ENCODE measurements at regions not wholly inside any gene's neighbourhood (a gene's known extent, or its start where the extent isn't known, plus 50 kb on each side); places are given as distances from the start of the nearest gene placed in this dataset.
"Not testable (repeated sequence)": the region's sequence is repeated elsewhere in the genome, so short reads cannot be mapped to it uniquely, and the experiment has no call there.

GRCh38 chr4:62627671-62628070 lies 1427.5 kb downstream of the ADGRL3 start:
- DNase-seq = no peak

- no peak for DNase-seq
These were observed 1427.0 kb downstream of the ADGRL3 start for GRCh38 chr4:62627141-62627540.

GRCh38 chr4:62622089-62622488 lies 1422.0 kb downstream of the ADGRL3 start:
- DNase-seq = no peak

GRCh38 chr4:62619971-62620370 lies 1419.8 kb downstream of the ADGRL3 start:
- no peak for DNase-seq

- no peak for DNase-seq
These were observed 1417.9 kb downstream of the ADGRL3 start for GRCh38 chr4:62618042-62618441.

- DNase-seq = no peak
These were observed 1401.6 kb downstream of the ADGRL3 start for GRCh38 chr4:62601737-62602136.

GRCh38 chr4:62595265-62595664 lies 1395.1 kb downstream of the ADGRL3 start:
- not testable (repeated sequence) for DNase-seq

- DNase-seq = no peak
These were observed 1391.6 kb downstream of the ADGRL3 start for GRCh38 chr4:62591756-62592155.

GRCh38 chr4:62588671-62589070 lies 1388.5 kb downstream of the ADGRL3 start:
- no peak for DNase-seq

- no peak for DNase-seq
These were observed 1371.4 kb downstream of the ADGRL3 start for GRCh38 chr4:62571494-62571893.

- DNase-seq = no peak
These were observed 1360.7 kb downstream of the ADGRL3 start for GRCh38 chr4:62560858-62561257.

GRCh38 chr4:62550121-62550520 lies 1350.0 kb downstream of the ADGRL3 start:
- DNase-seq = no peak

- DNase-seq = no peak
These were observed 1349.5 kb downstream of the ADGRL3 start for GRCh38 chr4:62549601-62550000.

- no peak for DNase-seq
These were observed 1348.6 kb downstream of the ADGRL3 start for GRCh38 chr4:62548765-62549164.

GRCh38 chr4:62548108-62548524 lies 1348.0 kb downstream of the ADGRL3 start:
- DNase-seq = no peak

GRCh38 chr4:62544428-62544827 lies 1344.3 kb downstream of the ADGRL3 start:
- no peak for DNase-seq

GRCh38 chr4:62543002-62543401 lies 1342.9 kb downstream of the ADGRL3 start:
- DNase-seq = no peak

GRCh38 chr4:62533573-62533972 lies 1333.4 kb downstream of the ADGRL3 start:
- DNase-seq = no peak

- DNase-seq = no peak
These were observed 1331.6 kb downstream of the ADGRL3 start for GRCh38 chr4:62531731-62532130.

GRCh38 chr4:62531264-62531663 lies 1331.1 kb downstream of the ADGRL3 start:
- DNase-seq = no peak

- no peak for DNase-seq
These were observed 1328.7 kb downstream of the ADGRL3 start for GRCh38 chr4:62528874-62529273.

GRCh38 chr4:62526671-62527070 lies 1326.5 kb downstream of the ADGRL3 start:
- DNase-seq = no peak

- no peak for DNase-seq
These were observed 1323.1 kb downstream of the ADGRL3 start for GRCh38 chr4:62523256-62523655.

GRCh38 chr4:62522273-62522672 lies 1322.1 kb downstream of the ADGRL3 start:
- DNase-seq = no peak

GRCh38 chr4:62517716-62518115 lies 1317.6 kb downstream of the ADGRL3 start:
- DNase-seq = no peak

GRCh38 chr4:62513306-62513705 lies 1313.2 kb downstream of the ADGRL3 start:
- DNase-seq = no peak

Data from fibroblast of skin of scalp (primary cell).